DMS153 treated with DMSO at 0.1 percent for 48 hours (cell line): ENCODE measurements at regions not wholly inside any gene's neighbourhood (a gene's known extent, or its start where the extent isn't known, plus 50 kb on each side); places are given as distances from the start of the nearest gene placed in this dataset.
"Not testable (repeated sequence)": the region's sequence is repeated elsewhere in the genome, so short reads cannot be mapped to it uniquely, and the experiment has no call there.

Experiments
- DNase-seq: peaks from one replicate; lab custom pipeline; 2025; ENCODE audit not compliant: unreplicated experiment; lab: John Stamatoyannopoulos, UW

- not testable (repeated sequence) for DNase-seq
Observed at GRCh38 chr2:90360731-90361035, 1669.2 kb downstream of the RPIA start.
